Hepatocyte (in vitro differentiated cells): ENCODE measurements at regions not wholly inside any gene's neighbourhood (a gene's known extent, or its start where the extent isn't known, plus 50 kb on each side); places are given as distances from the start of the nearest gene placed in this dataset.

Experiments used
- CTCF ChIP-seq: fragments of 200-600 bp; sonication (generic); IDR thresholded peaks from 2 replicates; pipeline ENCODE4 v1.5.1; 2016; ENCODE audit warnings: antibody characterized with exemption, mild to moderate bottlenecking; ENCODE audit not compliant: poor library complexity
- EZH2phosphoT487 ChIP-seq: fragments of 200-600 bp; sonication (generic); IDR thresholded peaks from one replicate; pipeline ENCODE4 v1.6.1; 2018; ENCODE audit warnings: antibody characterized with exemption, mild to moderate bottlenecking, low read depth, moderate library complexity; ENCODE audit not compliant: unreplicated experiment, severe bottlenecking

- TF ChIP-seq CTCF (no peak), EZH2phosphoT487 (no peak)
Measured at GRCh38 chr10:117768333-117769042, 225.9 kb downstream of the EMX2 start.
